Parathyroid adenoma (tissue), 2 donors: ENCODE measurements at regions not wholly inside any gene's neighbourhood (a gene's known extent, or its start where the extent isn't known, plus 50 kb on each side); places are given as distances from the start of the nearest gene placed in this dataset.

Source experiments
- H2AFZ ChIP-seq: fragments of 300-600 bp; sonication (generic); one replicate; pipeline ENCODE4 v1.7.0; 2017; ENCODE audit warnings: antibody characterized with exemption, mild to moderate bottlenecking
- H3K27ac ChIP-seq: fragments of 300-600 bp; sonication (generic); one replicate; pipeline ENCODE4 v1.7.0; 2017
- H3K27me3 ChIP-seq: fragments of 300-600 bp; sonication (generic); one replicate; pipeline ENCODE4 v1.7.0; 2017; ENCODE audit warnings: low read length; ENCODE audit not compliant: control insufficient read depth, insufficient read depth
- H3K36me3 ChIP-seq: fragments of 300-600 bp; sonication (generic); one replicate; pipeline ENCODE4 v1.7.0; 2017; ENCODE audit warnings: low read length; ENCODE audit not compliant: control insufficient read depth, insufficient read depth
- H3K4me1 ChIP-seq: fragments of 300-600 bp; sonication (generic); one replicate; pipeline ENCODE4 v1.7.0; 2017; ENCODE audit warnings: control low read depth
- H3K4me2 ChIP-seq: fragments of 300-600 bp; sonication (generic); one replicate; pipeline ENCODE4 v1.7.0; 2017; ENCODE audit warnings: low read length
- H3K4me3 ChIP-seq: fragments of 300-600 bp; sonication (generic); one replicate; pipeline ENCODE4 v1.7.0; 2017; ENCODE audit warnings: low read depth, low read length
- H3K79me2 ChIP-seq: fragments of 300-600 bp; sonication (generic); one replicate; pipeline ENCODE4 v1.7.0; 2017; ENCODE audit warnings: control low read depth
- H3K9ac ChIP-seq: fragments of 300-600 bp; sonication (generic); one replicate; pipeline ENCODE4 v1.7.0; 2017; ENCODE audit warnings: mild to moderate bottlenecking
- H3K9me3 ChIP-seq: fragments of 300-600 bp; sonication (generic); one replicate; pipeline ENCODE4 v1.7.0; 2017; ENCODE audit warnings: low read length; ENCODE audit not compliant: control insufficient read depth
- TF ChIP-seq, protein P1 (sequence below): fragments of 300-600 bp; sonication (generic); IDR thresholded peaks from one replicate; pipeline ENCODE4 v1.7.0; 2017; ENCODE audit warnings: antibody characterized with exemption, mild to moderate bottlenecking
- donor health status: primary hyperparathyroidism.

DNA sequence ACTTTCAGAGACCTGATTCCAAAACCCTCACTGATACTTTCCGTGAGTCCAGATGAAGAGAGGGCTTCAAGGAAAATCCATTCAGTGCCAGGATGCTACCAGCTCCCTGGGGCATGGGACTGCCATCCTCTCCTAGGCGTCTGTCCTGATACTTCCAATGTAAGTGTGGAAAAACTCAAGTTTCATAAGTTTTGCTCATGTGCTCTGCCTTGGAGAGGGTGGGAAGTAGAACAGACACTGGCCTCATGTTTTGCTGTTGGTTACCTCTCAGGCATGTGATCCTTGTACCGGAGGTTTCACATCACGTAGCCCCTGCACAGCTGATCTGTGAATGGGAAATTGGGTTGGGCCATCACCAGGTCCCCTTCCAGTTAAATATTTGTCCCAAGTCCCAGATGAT is 517.1 kb downstream of the RPS24 start:
- no peaks in the 10 kb centered on the region for H3K9me3 ChIP-seq
- no peaks in the 10 kb centered on the region for H3K27me3 ChIP-seq
- no peaks in the 10 kb centered on the region for H3K79me2 ChIP-seq
- no peak overlapping the region for H2AFZ ChIP-seq
- H3K4me2 ChIP-seq, result no peak overlapping the region
- H3K4me1 ChIP-seq, result peaks cover 5% of the 10 kb centered on the region
- TF ChIP-seq, protein P1, sequence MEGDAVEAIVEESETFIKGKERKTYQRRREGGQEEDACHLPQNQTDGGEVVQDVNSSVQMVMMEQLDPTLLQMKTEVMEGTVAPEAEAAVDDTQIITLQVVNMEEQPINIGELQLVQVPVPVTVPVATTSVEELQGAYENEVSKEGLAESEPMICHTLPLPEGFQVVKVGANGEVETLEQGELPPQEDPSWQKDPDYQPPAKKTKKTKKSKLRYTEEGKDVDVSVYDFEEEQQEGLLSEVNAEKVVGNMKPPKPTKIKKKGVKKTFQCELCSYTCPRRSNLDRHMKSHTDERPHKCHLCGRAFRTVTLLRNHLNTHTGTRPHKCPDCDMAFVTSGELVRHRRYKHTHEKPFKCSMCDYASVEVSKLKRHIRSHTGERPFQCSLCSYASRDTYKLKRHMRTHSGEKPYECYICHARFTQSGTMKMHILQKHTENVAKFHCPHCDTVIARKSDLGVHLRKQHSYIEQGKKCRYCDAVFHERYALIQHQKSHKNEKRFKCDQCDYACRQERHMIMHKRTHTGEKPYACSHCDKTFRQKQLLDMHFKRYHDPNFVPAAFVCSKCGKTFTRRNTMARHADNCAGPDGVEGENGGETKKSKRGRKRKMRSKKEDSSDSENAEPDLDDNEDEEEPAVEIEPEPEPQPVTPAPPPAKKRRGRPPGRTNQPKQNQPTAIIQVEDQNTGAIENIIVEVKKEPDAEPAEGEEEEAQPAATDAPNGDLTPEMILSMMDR, result no peak
- H3K36me3 ChIP-seq, result no peaks in the 10 kb centered on the region
- H3K27ac ChIP-seq, result no peak overlapping the region
- no peak overlapping the region for H3K9ac ChIP-seq
- no peak overlapping the region for H3K4me3 ChIP-seq

DNA sequence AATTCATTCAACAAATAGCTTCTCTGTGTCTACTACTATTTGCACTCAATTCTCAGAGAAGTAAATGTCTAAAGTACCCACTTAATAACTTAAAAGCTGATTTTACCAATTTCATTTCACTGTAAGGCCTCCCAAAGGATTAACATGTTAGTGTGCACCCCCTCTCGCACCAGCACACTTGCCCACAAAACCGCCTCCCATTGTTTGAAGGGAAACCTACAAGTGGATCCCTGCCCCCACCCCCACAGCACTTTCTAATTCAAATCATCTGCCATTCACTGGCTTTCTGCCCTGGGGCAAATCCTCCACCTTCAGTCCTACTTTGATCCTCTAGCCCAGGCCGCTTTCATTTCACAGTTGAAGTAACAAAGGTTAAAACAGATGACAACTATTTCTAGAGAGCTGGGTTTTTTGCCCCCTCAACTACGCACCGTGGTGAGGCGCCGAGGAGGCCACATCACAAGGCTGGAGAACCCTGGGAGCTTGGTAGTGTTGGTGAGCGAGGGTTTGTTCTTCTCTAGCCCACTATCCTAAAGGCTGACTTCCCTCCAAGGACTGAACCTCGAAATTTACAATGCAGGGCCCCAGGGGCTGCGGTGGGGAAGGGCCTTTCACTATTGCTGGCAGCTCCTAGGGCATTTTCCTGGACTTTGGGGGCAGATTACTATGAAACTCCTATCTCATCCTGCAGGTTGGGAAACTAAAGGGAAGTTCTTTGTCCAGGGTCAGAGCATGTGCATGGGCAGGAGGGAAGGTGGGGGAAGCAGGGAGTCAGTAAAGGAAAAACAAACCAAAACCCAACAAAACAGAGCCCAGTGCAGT is 517.4 kb upstream of the ZMIZ1 start:
- Histone ChIP-seq H3K27ac (no peak overlapping the region), H2AFZ (no peak overlapping the region), H3K4me3 (no peak overlapping the region), H3K9ac (no peak overlapping the region), H3K36me3 (no peaks in the 10 kb centered on the region), H3K9me3 (no peaks in the 10 kb centered on the region), H3K27me3 (no peaks in the 10 kb centered on the region), H3K4me1 (peaks cover 5% of the 10 kb centered on the region), H3K4me2 (no peak overlapping the region), H3K79me2 (no peaks in the 10 kb centered on the region)
- TF ChIP-seq, protein P1, result no peak

GRCh38 chr10:78552261-78552811 is 516.4 kb upstream of the ZMIZ1 start:
- no peaks in the 10 kb centered on the region for H3K27me3 ChIP-seq
- TF ChIP-seq, protein P1, result no peak
- H2AFZ ChIP-seq, result no peak overlapping the region
- no peak overlapping the region for H3K4me2 ChIP-seq
- H3K4me1 ChIP-seq, result peaks cover 5% of the 10 kb centered on the region
- no peaks in the 10 kb centered on the region for H3K9me3 ChIP-seq
- H3K79me2 ChIP-seq, result no peaks in the 10 kb centered on the region
- no peak overlapping the region for H3K27ac ChIP-seq
- no peak overlapping the region for H3K4me3 ChIP-seq
- H3K9ac ChIP-seq, result no peak overlapping the region
- H3K36me3 ChIP-seq, result no peaks in the 10 kb centered on the region

- no peak overlapping the region for H2AFZ ChIP-seq
- TF ChIP-seq, protein P1, result no peak
- H3K27ac ChIP-seq, result no peak overlapping the region
- H3K9ac ChIP-seq, result no peak overlapping the region
- no peaks in the 10 kb centered on the region for H3K9me3 ChIP-seq
- H3K27me3 ChIP-seq, result no peaks in the 10 kb centered on the region
- H3K36me3 ChIP-seq, result no peaks in the 10 kb centered on the region
- no peak overlapping the region for H3K4me2 ChIP-seq
- no peaks in the 10 kb centered on the region for H3K79me2 ChIP-seq
- H3K4me3 ChIP-seq, result no peak overlapping the region
- H3K4me1 ChIP-seq, result peaks cover 5% of the 10 kb centered on the region
These were observed 515.0 kb upstream of the ZMIZ1 start for GRCh38 chr10:78553792-78554191.
